Nephron (organoid): ENCODE measurements at regions not wholly inside any gene's neighbourhood (a gene's known extent, or its start where the extent isn't known, plus 50 kb on each side); places are given as distances from the start of the nearest gene placed in this dataset.
"Not testable (repeated sequence)": the region's sequence is repeated elsewhere in the genome, so short reads cannot be mapped to it uniquely, and the experiment has no call there.

Experiments
- H3K27ac Mint-ChIP-seq, 3 experiments: 2 replicates each; pipeline ENCODE4 v1.8.0; 2020; ENCODE audit warnings: mixed read lengths in 3 of 3, mild to moderate bottlenecking in 2 of 3, moderate library complexity in 1 of 3
- H3K27me3 Mint-ChIP-seq: 2 replicates; pipeline ENCODE4 v1.8.0; 2021; ENCODE audit warnings: low read depth, mild to moderate bottlenecking, moderate library complexity, mixed read lengths
- H3K36me3 Mint-ChIP-seq: 2 replicates; pipeline ENCODE4 v1.8.0; 2020; ENCODE audit warnings: low read depth, mixed read lengths
- H3K4me1 Mint-ChIP-seq: 2 replicates; pipeline ENCODE4 v1.8.0; 2020; ENCODE audit warnings: mixed read lengths
- H3K4me3 Mint-ChIP-seq, 3 experiments: 2 replicates each; pipeline ENCODE4 v1.8.0; 2020; ENCODE audit warnings: mild to moderate bottlenecking in 3 of 3, mixed read lengths in 3 of 3, moderate library complexity in 2 of 3
- H3K9me3 Mint-ChIP-seq: 2 replicates; pipeline ENCODE4 v1.8.0; 2020; ENCODE audit warnings: mixed read lengths
- CTCF ChIP-seq, 3 experiments: fragments of 200-600 bp; sonication (generic); IDR thresholded peaks; one replicate each; pipeline ENCODE4 v1.5.0; 2021; ENCODE audit warnings: antibody characterized with exemption in 3 of 3; ENCODE audit not compliant: unreplicated experiment in 3 of 3

- Mint-ChIP-seq H3K27me3 (no peaks in the 10 kb centered on the region), H3K9me3 (no peaks in the 10 kb centered on the region), H3K4me1 (peaks cover 24% of the 10 kb centered on the region), H3K4me3 (no peak overlapping the region), H3K36me3 (no peaks in the 10 kb centered on the region), H3K27ac (no peak overlapping the region)
- TF ChIP-seq CTCF (IDR thresholded peaks at IDR 0.05; ENCODE audit: unreplicated experiment in 3 of 3) = no peak
Observed at GRCh38 chr1:192493584-192493983, 82.0 kb upstream of the RGS1 start.

GRCh38 chr1:192496369-192497056, 79.1 kb upstream of the RGS1 start:
- no peak overlapping the region for H3K4me3 Mint-ChIP-seq
- no peaks in the 10 kb centered on the region for H3K36me3 Mint-ChIP-seq
- peaks cover 8% of the 10 kb centered on the region for H3K9me3 Mint-ChIP-seq
- H3K4me1 Mint-ChIP-seq = no peaks in the 10 kb centered on the region
- no peak overlapping the region for H3K27ac Mint-ChIP-seq
- no peaks in the 10 kb centered on the region for H3K27me3 Mint-ChIP-seq
- TF ChIP-seq CTCF (IDR thresholded peaks at IDR 0.05; ENCODE audit: unreplicated experiment in 3 of 3) = no peak

- Mint-ChIP-seq H3K36me3 (no peaks in the 10 kb centered on the region), H3K4me1 (no peaks in the 10 kb centered on the region), H3K4me3 (no peak overlapping the region), H3K9me3 (peaks cover 8% of the 10 kb centered on the region), H3K27ac (no peak overlapping the region), H3K27me3 (no peaks in the 10 kb centered on the region)
- no peak for TF ChIP-seq CTCF (IDR thresholded peaks at IDR 0.05; ENCODE audit: unreplicated experiment in 3 of 3)
Observed at GRCh38 chr1:192497214-192497794, 78.3 kb upstream of the RGS1 start.

- not testable (repeated sequence) for H3K27me3 Mint-ChIP-seq, H3K36me3 Mint-ChIP-seq, H3K27ac Mint-ChIP-seq, H3K4me3 Mint-ChIP-seq, H3K9me3 Mint-ChIP-seq, H3K4me1 Mint-ChIP-seq
Observed at GRCh38 chr1:192498092-192498491, 77.5 kb upstream of the RGS1 start.

- H3K36me3 Mint-ChIP-seq, H3K27me3 Mint-ChIP-seq, H3K27ac Mint-ChIP-seq, H3K9me3 Mint-ChIP-seq, H3K4me1 Mint-ChIP-seq, H3K4me3 Mint-ChIP-seq: not testable (repeated sequence)
Observed at GRCh38 chr1:192499061-192499581, 76.5 kb upstream of the RGS1 start.

GRCh38 chr1:192500541-192500940, 75.0 kb upstream of the RGS1 start:
- H3K27me3 Mint-ChIP-seq, H3K36me3 Mint-ChIP-seq, H3K4me3 Mint-ChIP-seq, H3K9me3 Mint-ChIP-seq, H3K4me1 Mint-ChIP-seq, H3K27ac Mint-ChIP-seq: not testable (repeated sequence)

- no peak for TF ChIP-seq CTCF (IDR thresholded peaks at IDR 0.05; ENCODE audit: unreplicated experiment in 3 of 3)
- H3K4me1 Mint-ChIP-seq = no peaks in the 10 kb centered on the region
- no peaks in the 10 kb centered on the region for H3K27me3 Mint-ChIP-seq
- H3K9me3 Mint-ChIP-seq = no peaks in the 10 kb centered on the region
- H3K27ac Mint-ChIP-seq = no peak overlapping the region
- no peaks in the 10 kb centered on the region for H3K36me3 Mint-ChIP-seq
- H3K4me3 Mint-ChIP-seq = no peak overlapping the region
Observed at GRCh38 chr1:192506741-192507155, 68.8 kb upstream of the RGS1 start.
